H1 (cell line): ENCODE measurements at regions not wholly inside any gene's neighbourhood (a gene's known extent, or its start where the extent isn't known, plus 50 kb on each side); places are given as distances from the start of the nearest gene placed in this dataset.

ENCODE experiments used
- CTCF ChIA-PET: fragments of 300-600 bp; sonication (Branson Sonifier 250); formaldehyde crosslinking; loops from one replicate; lab custom pipeline; 2021; ENCODE audit not compliant: partially characterized antibody; lab: Charles Lee
- POLR2A ChIA-PET: fragments of 300-600 bp; sonication (Branson Sonifier 250); formaldehyde crosslinking; loops from one replicate; lab custom pipeline; 2021; ENCODE audit warnings: inconsistent platforms; ENCODE audit not compliant: partially characterized antibody; lab: Charles Lee
- DNase-seq, 2 experiments: peaks; one replicate each; pipeline versions ENCODE4 v3.0.0 to v3.0.0-alpha.2; 2010 to 2022; ENCODE audit warnings: low spot score in 2 of 2, low read depth in 1 of 2, mixed read lengths in 1 of 2
- FAIRE-seq: peaks from 2 replicates; lab custom pipeline; 2011; peaks lifted over from hg19 to GRCh38; lab: Jason Lieb, UNC
- H2AFZ ChIP-seq: 2 replicates; pipeline ENCODE4 v1.8.1; 2012; ENCODE audit warnings: low read length, inconsistent platforms
- H2AK5ac ChIP-seq: 2 replicates; pipeline ENCODE4 v1.6.1; 2013; ENCODE audit warnings: low read depth, low read length
- H2BK120ac ChIP-seq: replicated peaks from 2 replicates; pipeline ENCODE3; 2013; ENCODE audit warnings: low read depth, low read length, inconsistent platforms
- H2BK12ac ChIP-seq: 2 replicates; pipeline ENCODE4 v1.6.1; 2013; ENCODE audit warnings: low read depth, low read length
- H2BK15ac ChIP-seq: 2 replicates; pipeline ENCODE4 v1.6.1; 2013; ENCODE audit warnings: low read length
- H2BK20ac ChIP-seq: 2 replicates; pipeline ENCODE4 v1.6.1; 2013; ENCODE audit warnings: low read length
- H2BK5ac ChIP-seq: 2 replicates; pipeline ENCODE4 v1.6.1; 2013; ENCODE audit warnings: low read depth, low read length
- H3K14ac ChIP-seq: 2 replicates; pipeline ENCODE4 v1.6.1; 2013; ENCODE audit warnings: inconsistent platforms; ENCODE audit not compliant: insufficient read length
- H3K18ac ChIP-seq: 2 replicates; pipeline ENCODE4 v1.6.1; 2013; ENCODE audit warnings: low read length; ENCODE audit errors: extremely low read depth
- H3K23ac ChIP-seq: 2 replicates; pipeline ENCODE4 v1.6.1; 2013; ENCODE audit warnings: inconsistent platforms; ENCODE audit not compliant: insufficient read length
- H3K23me2 ChIP-seq: 2 replicates; pipeline ENCODE4 v1.6.1; 2013; ENCODE audit warnings: low read depth, low read length
- H3K27ac ChIP-seq: 2 replicates; pipeline ENCODE4 v1.6.1; 2011; ENCODE audit warnings: low read depth, low read length, inconsistent platforms
- H3K27me3 ChIP-seq, 4 experiments: replicated peaks in 1 of 4; 1 replicate in 1 of 4; 2 replicates in 3 of 4; pipeline versions ENCODE4 v1.6.1 to v1.8.1; 2011 to 2013; ENCODE audit warnings: low read length in 3 of 4, mild to moderate bottlenecking in 3 of 4, inconsistent platforms in 2 of 4, mixed read lengths in 2 of 4, moderate library complexity in 1 of 4; ENCODE audit not compliant: control insufficient read depth in 3 of 4, insufficient read depth in 3 of 4; ENCODE audit errors: extremely low read depth in 1 of 4
- H3K36me3 ChIP-seq, 4 experiments: 2 replicates each; pipeline versions ENCODE4 v1.6.1 to v1.8.1; 2011 to 2013; ENCODE audit warnings: mild to moderate bottlenecking in 4 of 4, low read length in 3 of 4, moderate library complexity in 2 of 4, control low read depth in 1 of 4, inconsistent platforms in 1 of 4; ENCODE audit not compliant: insufficient read depth in 4 of 4, control insufficient read depth in 2 of 4
- H3K4ac ChIP-seq: replicated peaks from 2 replicates; pipeline ENCODE3; 2013; ENCODE audit warnings: low read length, low read depth, mixed read lengths, inconsistent platforms; ENCODE audit not compliant: insufficient read length
- H3K4me1 ChIP-seq, 4 experiments: replicated peaks in 1 of 4; 1 replicate in 1 of 4; 2 replicates in 3 of 4; pipeline versions ENCODE4 v1.6.1 to v1.8.1; 2011 to 2013; ENCODE audit warnings: low read length in 3 of 4, inconsistent platforms in 2 of 4, mixed read lengths in 1 of 4; ENCODE audit not compliant: insufficient read depth in 4 of 4, control insufficient read depth in 3 of 4
- H3K4me2 ChIP-seq, 2 experiments: 2 replicates each; pipeline versions ENCODE4 v1.6.1 to v1.8.1; 2011 to 2013; ENCODE audit warnings: low read depth in 2 of 2, low read length in 2 of 2, control low read depth in 1 of 2, inconsistent platforms in 1 of 2, mild to moderate bottlenecking in 1 of 2; ENCODE audit not compliant: insufficient read depth in 1 of 2
- H3K4me3 ChIP-seq, 4 experiments: fragments of 200-600, 300-600 bp in 1 of 4; sonication (generic), shearing (Covaris generic), sonication (Bioruptor Twin) in 1 of 4; 2 replicates each; pipeline versions ENCODE4 v1.5.1 to v1.8.1; 2011 to 2016; ENCODE audit warnings: low read length in 4 of 4, low read depth in 3 of 4, control low read depth in 2 of 4, inconsistent platforms in 2 of 4, mild to moderate bottlenecking in 2 of 4, mixed read lengths in 1 of 4, moderate library complexity in 1 of 4; ENCODE audit not compliant: insufficient read depth in 2 of 4; ENCODE audit errors: extremely low read depth in 1 of 4
- H3K56ac ChIP-seq: replicated peaks from 2 replicates; pipeline ENCODE3; 2013; ENCODE audit warnings: low read depth, mild to moderate bottlenecking, mixed read lengths, low read length, inconsistent platforms; ENCODE audit not compliant: insufficient read length
- H3K79me1 ChIP-seq: 2 replicates; pipeline ENCODE4 v1.6.1; 2013; ENCODE audit warnings: low read depth, low read length, control low read depth
- H3K79me2 ChIP-seq, 2 experiments: 2 replicates each; pipeline versions ENCODE4 v1.6.1 to v1.8.1; 2012 to 2013; ENCODE audit warnings: low read length in 2 of 2, mild to moderate bottlenecking in 2 of 2, inconsistent platforms in 1 of 2; ENCODE audit not compliant: insufficient read depth in 2 of 2, control insufficient read depth in 1 of 2
- H3K9ac ChIP-seq, 4 experiments: replicated peaks in 1 of 4; 1 replicate in 1 of 4; 2 replicates in 3 of 4; pipeline versions ENCODE4 v1.6.1 to v1.8.1; 2011 to 2013; ENCODE audit warnings: low read depth in 3 of 4, low read length in 3 of 4, control low read depth in 2 of 4, mild to moderate bottlenecking in 2 of 4, moderate library complexity in 2 of 4, inconsistent platforms in 1 of 4; ENCODE audit errors: extremely low read depth in 1 of 4
- H3K9me3 ChIP-seq, 2 experiments: 2 replicates each; pipeline versions ENCODE4 v1.6.1 to v1.8.1; 2012 to 2013; ENCODE audit warnings: mild to moderate bottlenecking in 2 of 2, moderate library complexity in 2 of 2, control low read depth in 1 of 2, inconsistent platforms in 1 of 2, low read depth in 1 of 2, low read length in 1 of 2, mixed read lengths in 1 of 2; ENCODE audit not compliant: insufficient read depth in 2 of 2
- H4K20me1 ChIP-seq, 2 experiments: replicated peaks in 1 of 2; 2 replicates each; pipeline versions ENCODE3 to v1.8.1; 2011 to 2013; ENCODE audit warnings: inconsistent platforms in 2 of 2, low read length in 2 of 2, mild to moderate bottlenecking in 1 of 2; ENCODE audit not compliant: insufficient read depth in 2 of 2, control insufficient read depth in 1 of 2
- H4K5ac ChIP-seq: 2 replicates; pipeline ENCODE4 v1.6.1; 2013; ENCODE audit warnings: low read length, low read depth, mixed read lengths, inconsistent platforms; ENCODE audit not compliant: insufficient read length
- H4K8ac ChIP-seq: 2 replicates; pipeline ENCODE4 v1.8.0; 2013; ENCODE audit warnings: mild to moderate bottlenecking, moderate library complexity, low read length, inconsistent platforms; ENCODE audit not compliant: insufficient read depth; ENCODE audit errors: extremely low read depth
- H4K91ac ChIP-seq: replicated peaks from 2 replicates; pipeline ENCODE3; 2013; ENCODE audit warnings: low read length, mixed read lengths, inconsistent platforms; ENCODE audit not compliant: insufficient read length
- NRF1 ChIP-seq: IDR thresholded peaks from 2 replicates; pipeline ENCODE4 v1.6.1; 2011; ENCODE audit warnings: mild to moderate bottlenecking, low read depth, low read length, improper control_type of control experiment
- PHF8 ChIP-seq: fragments of 200-600 bp; sonication (generic); conservative IDR thresholded peaks from 2 replicates; pipeline ENCODE4 v1.7.1; 2012; ENCODE audit warnings: low read depth, mild to moderate bottlenecking, inconsistent platforms, low read length, moderate library complexity
- SP2 ChIP-seq: IDR thresholded peaks from 2 replicates; pipeline ENCODE4 v1.6.1; 2012; ENCODE audit warnings: mild to moderate bottlenecking, low read length, inconsistent platforms
- WGBS, 2 experiments: shearing (Covaris generic) in 1 of 2; methylation state at CpG; one replicate each; pipeline versions ENCODE4 v1.1.6 to v1.1.7; 2013 to 2015; ENCODE audit warnings: low lambda C conversion rate in 2 of 2, mixed read lengths in 2 of 2, inconsistent platforms in 1 of 2, low coverage in 1 of 2, missing lambda C conversion rate in 1 of 2; ENCODE audit not compliant: insufficient replicate concordance in 2 of 2, insufficient coverage in 1 of 2, insufficient read length in 1 of 2; ENCODE audit errors: extremely low coverage in 1 of 2, missing lambda C conversion rate in 1 of 2; 5-methylcytosine and 5-hydroxymethylcytosine counted together

GRCh38 chr11:122019908-122020694, 95.9 kb downstream of the BLID start:
- TF ChIP-seq PHF8 (no peak), NRF1 (no peak), SP2 (no peak)
- no peak overlapping the region for H3K27ac ChIP-seq
- H2AFZ ChIP-seq: no peak overlapping the region
- no peaks in the 10 kb centered on the region for H3K27me3 ChIP-seq
- H2BK20ac ChIP-seq: no peak overlapping the region
- H3K18ac ChIP-seq: no peak overlapping the region
- no peak overlapping the region for H4K5ac ChIP-seq
- H4K20me1 ChIP-seq: no peaks in the 10 kb centered on the region
- 94% methylated on average over 3 of the region's 3 CpGs; no CpG with 5 or more reads in 1 of the 2 experiments for WGBS, 2 experiments
- H4K91ac ChIP-seq: no peak overlapping the region
- no peak overlapping the region for H2AK5ac ChIP-seq
- no peak overlapping the region for H3K4ac ChIP-seq
- no peak overlapping the region for H3K14ac ChIP-seq
- no peaks in the 10 kb centered on the region for H3K4me1 ChIP-seq
- no peak overlapping the region for H3K4me2 ChIP-seq
- FAIRE-seq (no peak), DNase-seq (no peak)
- CTCF ChIA-PET: interaction anchor here (0.7 to 1.7 kb wide), 10 partner anchors 9 to 366 kb away, joined by 3 to 5 read pairs (median 4); no protein-coding TSS in a partner anchor
- no peak overlapping the region for H2BK5ac ChIP-seq
- H3K36me3 ChIP-seq: no peaks in the 10 kb centered on the region
- H3K9ac ChIP-seq: no peak overlapping the region
- H3K9me3 ChIP-seq: no peaks in the 10 kb centered on the region
- no peak overlapping the region for H2BK120ac ChIP-seq
- H3K56ac ChIP-seq: no peak overlapping the region
- H4K8ac ChIP-seq: no peak overlapping the region
- H2BK12ac ChIP-seq: no peak overlapping the region
- no peak overlapping the region for H3K23ac ChIP-seq
- H3K4me3 ChIP-seq: no peak overlapping the region
- H3K23me2 ChIP-seq: no peaks in the 10 kb centered on the region
- no peaks in the 10 kb centered on the region for H3K79me1 ChIP-seq
- H3K79me2 ChIP-seq: no peaks in the 10 kb centered on the region
- POLR2A ChIA-PET: no interaction called here
- no peak overlapping the region for H2BK15ac ChIP-seq
